GM19395 (cell line): ENCODE measurements at regions not wholly inside any gene's neighbourhood (a gene's known extent, or its start where the extent isn't known, plus 50 kb on each side); places are given as distances from the start of the nearest gene placed in this dataset.
"Not testable (repeated sequence)": the region's sequence is repeated elsewhere in the genome, so short reads cannot be mapped to it uniquely, and the experiment has no call there.

ENCODE experiments used
- ATAC-seq: cut with Tn5 transposase; IDR thresholded peaks from one replicate; pipeline ENCODE4 v1.9.1; 2021; ENCODE audit warnings: mild to moderate bottlenecking, moderate library complexity; ENCODE audit not compliant: unreplicated experiment

DNA sequence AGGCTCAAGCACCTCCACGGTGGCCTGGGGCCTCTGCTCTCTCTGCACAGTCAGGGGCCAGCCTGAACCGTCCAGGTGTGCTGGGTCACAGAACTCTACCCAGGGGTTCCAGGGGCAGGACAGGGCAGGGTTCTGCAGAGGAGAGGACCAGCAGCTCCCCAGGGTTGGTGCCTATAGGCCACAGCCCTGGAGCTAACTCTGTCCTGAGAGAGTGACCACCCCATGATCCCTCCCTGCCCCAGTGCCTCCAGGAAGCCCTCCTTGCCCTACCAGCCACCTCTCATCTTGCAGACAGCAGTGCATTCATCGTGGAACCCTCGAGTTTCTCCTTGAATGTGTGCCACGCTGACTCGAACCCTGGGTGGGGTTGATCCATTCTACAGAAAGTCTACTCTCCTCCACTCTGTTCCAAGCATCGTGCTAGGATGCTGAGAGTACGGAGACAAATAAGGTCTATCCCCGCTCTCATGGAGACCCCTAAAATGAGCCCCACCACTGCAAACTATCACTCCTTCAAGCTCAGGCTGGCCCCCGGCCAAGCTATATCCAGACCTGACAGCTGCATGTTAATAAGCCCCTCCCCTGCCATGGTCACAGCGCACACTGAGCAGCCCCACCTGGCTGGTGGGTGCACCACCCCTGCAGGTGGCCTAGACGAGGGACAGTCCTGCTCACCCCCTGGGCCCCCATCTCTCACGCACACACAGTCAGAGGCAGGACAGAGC lies 138.1 kb upstream of the FOXD4L5 start:
- ATAC-seq, result not testable (repeated sequence)

DNA sequence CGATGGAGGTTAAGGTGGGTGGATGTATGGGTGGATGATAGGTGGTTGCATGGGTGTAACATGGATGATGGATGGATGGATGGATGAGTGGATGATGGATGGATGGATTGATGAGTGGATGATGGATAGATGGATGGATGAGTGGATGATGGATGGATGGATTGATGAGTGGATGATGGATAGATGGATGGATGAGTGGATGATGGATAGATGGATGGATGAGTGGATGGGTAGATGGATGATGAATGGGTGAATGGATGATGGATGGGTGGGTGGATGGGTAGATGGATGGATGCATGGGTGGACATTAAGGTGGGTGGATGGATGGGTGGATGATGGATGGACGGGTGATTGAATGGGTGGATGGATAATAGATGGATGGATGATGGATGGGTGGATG lies 136.5 kb upstream of the FOXD4L5 start:
- ATAC-seq, result not testable (repeated sequence)

DNA sequence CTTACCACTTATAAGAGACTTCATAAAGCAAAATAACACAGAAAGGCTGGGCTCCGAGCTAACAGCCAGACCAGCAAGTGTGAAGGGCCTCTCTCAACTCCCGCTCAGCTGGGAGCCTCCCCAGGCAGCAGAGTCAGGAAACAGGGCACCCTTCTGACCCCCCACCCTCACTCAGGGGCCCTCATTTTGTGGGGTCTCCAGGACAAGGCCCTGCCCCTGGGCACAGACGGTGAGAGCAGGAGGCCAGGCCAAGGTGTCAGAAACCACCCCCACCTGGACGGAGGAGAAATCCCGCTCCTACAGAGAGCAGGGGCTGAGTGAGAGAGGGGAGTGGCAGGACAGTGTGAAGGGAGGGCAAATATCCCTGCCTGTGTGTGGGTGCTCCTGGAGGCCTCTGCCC lies 135.8 kb upstream of the FOXD4L5 start:
- no peak for ATAC-seq

DNA sequence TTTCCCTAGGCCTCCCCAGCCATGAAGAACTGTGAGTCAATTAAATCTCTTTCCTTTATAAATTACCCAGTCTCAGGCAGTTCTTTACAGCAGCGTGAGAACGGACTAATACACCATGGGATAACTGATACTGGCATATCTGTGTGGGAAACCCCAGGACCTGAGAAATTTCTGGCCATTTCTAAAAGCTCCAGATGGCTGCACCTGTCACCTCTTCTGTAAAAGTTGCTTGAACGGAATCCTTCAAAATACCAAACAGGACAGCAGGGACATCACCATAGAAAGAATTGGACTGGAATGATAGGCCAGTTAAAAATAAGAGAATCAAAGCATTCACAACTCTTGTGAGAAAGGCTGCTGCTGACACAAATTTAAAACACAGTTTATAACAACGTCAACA lies 134.0 kb upstream of the FOXD4L5 start:
- ATAC-seq, result not testable (repeated sequence)

- ATAC-seq, result not testable (repeated sequence)
Measured at GRCh38 chr9:65416948-65417347, 131.9 kb upstream of the FOXD4L5 start.

- ATAC-seq, result not testable (repeated sequence)
Measured at GRCh38 chr9:65414249-65414648, 129.2 kb upstream of the FOXD4L5 start.

- not testable (repeated sequence) for ATAC-seq
Measured at GRCh38 chr9:65413371-65413770, 128.4 kb upstream of the FOXD4L5 start.

DNA sequence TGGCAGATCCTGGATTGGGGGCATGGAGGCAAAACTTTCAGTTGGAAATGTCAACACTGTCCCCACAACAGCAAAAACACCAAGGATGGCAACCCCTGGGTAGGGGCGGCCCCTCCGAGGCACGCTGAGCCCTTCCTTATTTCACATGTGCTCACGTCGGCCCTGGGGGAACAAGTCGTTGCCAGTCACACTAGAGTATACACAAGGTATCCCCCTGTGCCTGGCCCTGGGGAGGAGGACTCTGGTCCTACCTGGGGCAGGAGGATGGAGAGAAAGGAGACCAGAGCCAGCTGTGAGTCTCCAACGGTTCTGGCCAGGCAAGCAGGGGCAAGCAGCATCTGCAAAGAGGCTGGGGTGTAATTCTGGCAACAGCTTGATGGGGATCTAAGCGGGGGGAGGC lies 126.9 kb upstream of the FOXD4L5 start:
- no peak for ATAC-seq

GRCh38 chr9:65411336-65411735 lies 126.3 kb upstream of the FOXD4L5 start:
- no peak for ATAC-seq

- ATAC-seq, result no peak
Measured at GRCh38 chr9:65410926-65411325, 125.9 kb upstream of the FOXD4L5 start.

- ATAC-seq, result no peak
Measured at GRCh38 chr9:65409471-65409980, 124.5 kb upstream of the FOXD4L5 start.

DNA sequence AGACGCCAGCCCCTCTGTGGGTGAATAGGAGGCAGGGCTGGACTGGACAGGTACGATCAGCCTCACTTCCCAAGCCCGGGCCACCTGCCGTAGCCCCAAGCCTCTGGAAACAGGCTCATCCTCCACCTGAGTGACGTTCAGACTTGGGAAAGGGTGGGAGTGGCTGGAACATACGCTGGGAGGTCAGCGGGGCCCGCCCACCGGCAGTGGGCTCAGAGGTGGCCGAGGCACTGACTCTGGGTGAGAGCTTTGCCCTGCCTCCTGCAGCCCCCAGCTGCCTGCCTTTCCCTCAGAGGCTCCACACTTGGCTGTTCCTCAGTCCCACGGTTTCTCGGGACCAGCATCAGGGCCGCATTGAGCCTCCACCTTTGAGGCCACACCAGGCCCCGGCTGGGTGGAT lies 123.8 kb upstream of the FOXD4L5 start:
- not testable (repeated sequence) for ATAC-seq

- ATAC-seq, result not testable (repeated sequence)
Measured at GRCh38 chr9:65406625-65407024, 121.6 kb upstream of the FOXD4L5 start.

DNA sequence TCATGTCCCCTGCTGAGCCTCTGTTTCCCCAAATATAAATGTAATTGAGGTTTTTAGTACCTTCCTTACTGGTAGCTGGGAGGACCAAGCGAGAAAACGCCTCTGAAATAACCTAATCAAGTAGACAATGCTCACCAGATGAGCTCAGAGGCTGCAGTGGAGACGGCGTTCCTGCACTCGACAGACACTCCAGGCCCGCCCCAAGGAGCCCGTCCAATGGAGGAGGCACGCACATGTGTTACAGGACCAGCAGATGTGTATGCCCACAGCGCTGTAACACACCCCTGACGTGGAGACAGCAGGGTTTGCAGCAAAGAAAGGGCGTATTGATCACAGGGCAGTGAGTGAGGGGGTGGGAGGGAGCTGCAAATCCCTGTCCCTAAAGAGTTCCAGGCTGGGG lies 120.8 kb upstream of the FOXD4L5 start:
- ATAC-seq, result not testable (repeated sequence)

DNA sequence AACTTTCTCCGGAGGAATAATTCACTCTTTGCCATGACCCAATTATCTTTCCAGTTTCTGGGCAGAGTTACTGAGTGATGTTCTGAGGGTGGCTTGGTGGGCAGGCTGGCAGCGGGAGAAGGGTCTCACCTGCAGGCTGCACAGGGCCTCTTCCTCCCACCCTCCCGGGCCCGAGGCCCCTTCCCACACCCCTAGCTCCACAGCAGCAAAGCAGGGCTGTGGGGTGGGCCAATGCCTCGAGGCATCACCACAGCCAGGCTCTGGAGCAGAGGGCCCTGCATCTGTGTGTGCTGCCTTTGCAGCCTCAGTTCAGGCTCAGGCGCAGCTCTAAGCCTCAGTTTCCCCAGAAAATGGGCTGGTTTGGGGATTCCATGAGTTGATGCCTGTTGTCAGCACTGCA lies 120.2 kb upstream of the FOXD4L5 start:
- ATAC-seq, result no peak

DNA sequence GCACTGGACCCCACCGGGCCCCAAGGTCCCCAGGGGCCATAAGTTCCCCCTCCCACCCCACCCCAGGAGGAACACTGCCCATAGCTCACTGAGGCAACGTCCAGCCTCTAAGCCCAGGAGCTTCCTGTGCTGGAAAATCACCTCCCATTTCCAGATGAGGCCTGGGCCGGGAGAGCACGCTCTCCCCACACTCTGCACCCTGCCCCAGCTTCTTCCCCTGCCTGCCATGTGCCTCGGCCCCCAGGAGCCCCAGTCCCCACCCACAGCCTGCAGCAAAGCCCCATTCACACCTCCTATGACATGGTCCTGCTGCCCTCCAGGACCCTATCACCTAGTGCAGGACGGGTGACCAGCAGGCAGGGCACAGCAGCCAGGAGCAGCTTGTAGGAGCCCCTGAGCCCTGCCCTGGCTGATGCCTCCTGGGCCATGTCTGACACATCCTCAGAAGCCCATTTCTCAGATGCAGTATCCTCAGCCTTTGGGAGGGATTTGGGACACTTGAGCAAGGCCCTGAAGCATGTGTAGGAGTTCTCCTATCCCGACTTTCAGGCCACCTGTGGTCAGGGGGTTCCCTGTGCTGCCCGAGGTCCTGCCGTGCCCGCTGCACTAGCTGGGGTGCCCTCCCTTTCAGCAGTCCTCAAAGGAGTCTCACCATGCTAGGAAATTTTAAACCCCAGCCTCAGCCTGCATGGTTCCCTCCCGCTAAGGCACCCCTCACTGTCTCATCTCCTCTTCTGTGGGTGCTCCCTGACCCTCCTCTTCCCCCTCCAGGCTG lies 119.4 kb upstream of the FOXD4L5 start:
- ATAC-seq, result no peak

DNA sequence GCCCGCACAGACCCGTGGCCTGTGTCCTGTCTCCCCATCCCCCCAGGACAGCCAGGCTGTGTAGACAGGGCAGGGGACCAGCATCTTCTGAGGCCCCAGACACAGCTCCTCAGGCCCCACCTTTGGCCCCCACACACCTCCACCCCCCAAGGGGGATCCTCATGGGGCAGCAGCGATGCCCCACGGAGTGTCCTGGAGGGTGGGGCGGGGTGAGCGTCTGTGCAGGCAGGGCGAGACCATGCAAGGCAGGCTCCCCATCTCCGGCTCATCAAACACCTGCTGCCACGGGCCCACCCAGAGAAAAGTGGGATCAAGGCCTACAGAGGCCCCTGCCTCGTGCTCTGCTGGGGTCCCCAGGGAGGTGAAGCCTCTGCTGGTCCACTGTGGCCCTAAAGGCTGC lies 118.7 kb upstream of the FOXD4L5 start:
- no peak for ATAC-seq

DNA sequence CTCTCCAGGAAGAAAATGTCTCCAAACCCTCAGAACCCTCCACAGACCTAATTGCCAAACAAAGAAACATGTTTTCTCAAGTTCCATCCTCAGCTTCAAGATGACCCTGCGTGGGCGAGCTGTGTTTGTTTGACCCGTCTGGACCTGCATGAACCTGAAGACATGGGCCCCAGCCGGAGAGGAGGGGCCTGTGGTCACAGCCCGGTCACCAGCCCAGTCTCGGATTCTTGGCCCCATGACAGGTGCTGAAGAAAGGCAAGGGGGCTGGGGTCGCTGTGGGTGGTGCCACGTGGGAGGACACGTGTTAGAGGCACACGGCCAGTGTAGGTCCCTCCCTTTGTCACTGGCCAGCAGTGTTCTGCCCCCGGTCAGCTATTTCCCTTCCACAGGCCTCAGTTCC lies 118.1 kb upstream of the FOXD4L5 start:
- ATAC-seq, result not testable (repeated sequence)

GRCh38 chr9:65402206-65402870 lies 117.3 kb upstream of the FOXD4L5 start:
- not testable (repeated sequence) for ATAC-seq

DNA sequence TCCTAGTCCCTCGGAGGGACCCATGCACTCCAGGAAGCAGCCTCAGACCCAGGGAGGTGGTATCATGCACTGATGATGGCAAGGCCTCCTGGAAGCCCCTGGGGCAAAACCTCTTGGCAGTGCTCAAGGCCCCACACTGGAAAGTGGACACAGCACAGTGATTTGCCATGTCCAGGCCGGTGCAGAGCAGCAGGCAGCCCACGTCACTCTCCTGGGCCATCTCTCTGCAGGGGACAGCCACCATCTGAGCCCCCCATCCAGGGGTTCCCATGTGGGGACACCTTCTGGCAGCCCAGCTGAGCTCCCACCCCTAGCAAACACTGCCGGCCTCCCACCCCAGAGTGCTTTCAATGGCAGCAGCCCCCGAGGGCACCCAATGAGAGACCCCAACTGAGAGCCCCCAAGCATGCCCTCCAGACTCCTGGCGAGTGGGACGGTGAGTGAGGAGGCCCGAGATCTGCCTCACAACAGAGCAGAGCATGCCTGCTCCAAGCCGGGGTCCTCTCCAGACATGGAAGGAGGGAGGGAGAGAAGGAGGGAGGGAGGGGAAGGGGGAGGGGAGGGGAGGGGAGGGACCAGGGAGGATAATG lies 116.5 kb upstream of the FOXD4L5 start:
- not testable (repeated sequence) for ATAC-seq

GRCh38 chr9:65400886-65401285 lies 115.9 kb upstream of the FOXD4L5 start:
- ATAC-seq, result no peak
